Ovary (tissue), 7 donors: ENCODE measurements at regions not wholly inside any gene's neighbourhood (a gene's known extent, or its start where the extent isn't known, plus 50 kb on each side); places are given as distances from the start of the nearest gene placed in this dataset.

Experiments
- DNase-seq, 5 donors: peaks; one replicate each; pipeline ENCODE4 v3.0.0-alpha.2; 2019 to 2020
- H3K27ac ChIP-seq, 2 donors: fragments of 200-600 bp; one replicate each; pipeline versions ENCODE4 v1.5.1 to v1.8.0; 2019 to 2022
- H3K27me3 ChIP-seq: fragments of 200-600 bp; one replicate; pipeline ENCODE4 v1.8.0; 2022
- H3K36me3 ChIP-seq: fragments of 200-600 bp; sonication (generic); one replicate; pipeline ENCODE4 v1.5.1; 2019
- H3K4me1 ChIP-seq: one replicate; pipeline ENCODE4 v1.8.1; 2013; ENCODE audit warnings: mild to moderate bottlenecking, moderate library complexity; ENCODE audit not compliant: insufficient read depth
- H3K4me3 ChIP-seq: fragments of 200-600 bp; sonication (generic); one replicate; pipeline ENCODE4 v1.5.1; 2017
- H3K9me3 ChIP-seq, 2 donors: fragments of 200-600 bp in 1 of 2; sonication (generic) in 1 of 2; one replicate each; pipeline versions ENCODE4 v1.5.1 to v1.8.1; 2013 to 2019; ENCODE audit warnings: mild to moderate bottlenecking in 1 of 2, moderate library complexity in 1 of 2
- CTCF ChIP-seq, 3 donors: fragments of 450-650 bp in 2 of 3; fragments of 200-600 bp in 1 of 3; IDR thresholded peaks; one replicate each; pipeline versions ENCODE4 v1.5.1 to v1.8.0; 2016 to 2022; ENCODE audit warnings: antibody characterized with exemption in 3 of 3, mild to moderate bottlenecking in 1 of 3
- EP300 ChIP-seq: sonication (generic); formaldehyde crosslinking; IDR thresholded peaks from one replicate; pipeline ENCODE4 v1.6.1; 2017; ENCODE audit warnings: antibody characterized with exemption
- POLR2A ChIP-seq: fragments of 450-650 bp; IDR thresholded peaks from one replicate; pipeline ENCODE4 v1.6.1; 2017; ENCODE audit warnings: antibody characterized with exemption, mild to moderate bottlenecking, moderate library complexity
- WGBS, 3 donors: extraction: QIAGEN DNeasy Blood & Tissue Kit in 1 of 3; methylation state at CpG; one replicate each; pipeline versions ENCODE4 v1.1.5 to v1.1.7; 2013 to 2017; 5-methylcytosine and 5-hydroxymethylcytosine counted together
- intact Hi-C, 4 donors: fragments of 100-400 bp; cut with DNase I; formaldehyde crosslinking; loops; one replicate each; pipeline versions ENCODE4 v1.11.0 to v1.15.1; 2022 to 2023
- donor health status: DM: no; HTN: no; CAD: no; lungs with moderate emphysema.
- donor health status: DM: no; HTN: no; CAD: no.
- donor health status: Bipolar disorder and iron deficiency.
- donor health status: DM: no; HTN: no; CAD: no.
- donor health status: DM: yes; HTN: yes; CAD: no.

GRCh38 chr3:94311651-94312050 lies 248.8 kb downstream of the NSUN3 start:
- TF ChIP-seq POLR2A, result no peak
- no peak for TF ChIP-seq CTCF (IDR thresholded peaks at IDR 0.05)
- TF ChIP-seq EP300, result no peak
- WGBS, 3 donors, result 29 to 50% (median 49%) methylated on average over 3 of the region's 3 CpGs
- no peak overlapping the region for H3K27ac ChIP-seq

GRCh38 chr3:94314218-94314883 lies 251.5 kb downstream of the NSUN3 start:
- Histone ChIP-seq H3K4me1 (no peaks in the 10 kb centered on the region), H3K4me3 (no peak overlapping the region), H3K27ac (no peak overlapping the region), H3K36me3 (no peaks in the 10 kb centered on the region), H3K9me3 (no peaks in the 10 kb centered on the region), H3K27me3 (no peaks in the 10 kb centered on the region)
- no peak for DNase-seq
- intact Hi-C loops, result no loop called here
- WGBS, 3 donors, result 85 to 87% (median 87%) methylated on average over 2 of the region's 2 CpGs
- TF ChIP-seq EP300 (no peak), POLR2A (no peak)

More at GRCh38 chr3:94311651-94312050, 248.8 kb downstream of the NSUN3 start:
- Histone ChIP-seq H3K4me3 (no peak overlapping the region), H3K9me3 (no peaks in the 10 kb centered on the region), H3K36me3 (no peaks in the 10 kb centered on the region), H3K4me1 (no peaks in the 10 kb centered on the region), H3K27me3 (no peaks in the 10 kb centered on the region)
- intact Hi-C loops, result no loop called here
- DNase-seq, result no peak

- intact Hi-C loops, result no loop called here
- TF ChIP-seq EP300, result no peak
- no peak overlapping the region for H3K4me3 ChIP-seq
- H3K36me3 ChIP-seq, result no peaks in the 10 kb centered on the region
- H3K4me1 ChIP-seq, result no peaks in the 10 kb centered on the region
- 76 to 88% (median 79%) methylated on average over 1 of the region's 1 CpG for WGBS, 3 donors
- no peaks in the 10 kb centered on the region for H3K27me3 ChIP-seq
- no peaks in the 10 kb centered on the region for H3K9me3 ChIP-seq
- DNase-seq, result no peak
- H3K27ac ChIP-seq, result no peak overlapping the region
Measured at GRCh38 chr3:94317017-94317416, 254.2 kb downstream of the NSUN3 start.

- Histone ChIP-seq H3K4me1 (no peaks in the 10 kb centered on the region), H3K36me3 (no peaks in the 10 kb centered on the region), H3K9me3 (no peaks in the 10 kb centered on the region), H3K4me3 (no peak overlapping the region), H3K27ac (no peak overlapping the region), H3K27me3 (no peaks in the 10 kb centered on the region)
- DNase-seq, result no peak
- WGBS, 3 donors, result 88 to 95% (median 93%) methylated on average over 2 of the region's 2 CpGs
- intact Hi-C loops, result no loop called here
- TF ChIP-seq POLR2A (no peak), EP300 (no peak), CTCF (IDR thresholded peaks at IDR 0.05) (no peak)
Measured at GRCh38 chr3:94323596-94323995, 260.7 kb downstream of the NSUN3 start.

- no peak for TF ChIP-seq POLR2A
- no peak for TF ChIP-seq EP300
- no peak for TF ChIP-seq CTCF (IDR thresholded peaks at IDR 0.05)
- H3K4me3 ChIP-seq, result no peak overlapping the region
- H3K4me1 ChIP-seq, result no peaks in the 10 kb centered on the region
- no peak overlapping the region for H3K27ac ChIP-seq
- H3K9me3 ChIP-seq, result no peaks in the 10 kb centered on the region
- no peaks in the 10 kb centered on the region for H3K36me3 ChIP-seq
- H3K27me3 ChIP-seq, result no peaks in the 10 kb centered on the region
- intact Hi-C loops, result no loop called here
- no peak for DNase-seq
- WGBS, 3 donors, result 89 to 95% (median 91%) methylated on average over 1 of the region's 1 CpG
Measured at GRCh38 chr3:94331831-94332230, 269.0 kb downstream of the NSUN3 start.
